KMS-11 (cell line): ENCODE measurements at regions not wholly inside any gene's neighbourhood (a gene's known extent, or its start where the extent isn't known, plus 50 kb on each side); places are given as distances from the start of the nearest gene placed in this dataset.

Experiments
- H2AFZ ChIP-seq: fragments of 200-600 bp; sonication (generic); 2 replicates; pipeline ENCODE4 v1.6.1; 2016; ENCODE audit warnings: antibody characterized with exemption, mixed run types, low read depth
- H3K27ac ChIP-seq: fragments of 200-600 bp; sonication (generic); 2 replicates; pipeline ENCODE4 v1.6.1; 2016; ENCODE audit warnings: mild to moderate bottlenecking, mixed run types
- H3K27me3 ChIP-seq: fragments of 200-600 bp; sonication (generic); 2 replicates; pipeline ENCODE4 v1.6.1; 2017; ENCODE audit warnings: mild to moderate bottlenecking, low read depth, mixed run types, moderate library complexity; ENCODE audit not compliant: insufficient read depth
- H3K36me3 ChIP-seq: fragments of 200-600 bp; sonication (generic); 2 replicates; pipeline ENCODE4 v1.6.1; 2017; ENCODE audit warnings: mild to moderate bottlenecking, mixed run types; ENCODE audit not compliant: insufficient read depth
- H3K4me1 ChIP-seq: fragments of 200-600 bp; sonication (generic); 2 replicates; pipeline ENCODE4 v1.6.1; 2016; ENCODE audit warnings: mild to moderate bottlenecking, low read depth, mixed run types; ENCODE audit not compliant: poor library complexity, severe bottlenecking
- H3K4me2 ChIP-seq: fragments of 200-600 bp; sonication (generic); 2 replicates; pipeline ENCODE4 v1.7.0; 2016; ENCODE audit warnings: mild to moderate bottlenecking, mixed run types
- H3K4me3 ChIP-seq: fragments of 200-600 bp; sonication (generic); IDR thresholded peaks from 2 replicates; pipeline ENCODE4 v1.6.1; 2017; ENCODE audit warnings: low read depth, low read length, mixed read lengths; ENCODE audit not compliant: insufficient read depth
- H3K79me2 ChIP-seq: fragments of 200-600 bp; sonication (generic); 2 replicates; pipeline ENCODE4 v1.6.1; 2016; ENCODE audit warnings: low read depth, mixed run types; ENCODE audit not compliant: insufficient read depth
- H3K9ac ChIP-seq: fragments of 200-600 bp; sonication (generic); 2 replicates; pipeline ENCODE4 v1.6.1; 2016; ENCODE audit warnings: mild to moderate bottlenecking, mixed run types
- H4K20me1 ChIP-seq: fragments of 200-600 bp; sonication (generic); 2 replicates; pipeline ENCODE4 v1.6.1; 2016; ENCODE audit warnings: mild to moderate bottlenecking, mixed run types; ENCODE audit not compliant: insufficient read depth
- TF ChIP-seq, protein P1 (sequence below): fragments of 200-600 bp; sonication (generic); conservative IDR thresholded peaks from 2 replicates; pipeline ENCODE4 v1.6.1; 2017; ENCODE audit warnings: low read depth, mild to moderate bottlenecking, antibody characterized with exemption, low read length, moderate library complexity, mixed read lengths

DNA sequence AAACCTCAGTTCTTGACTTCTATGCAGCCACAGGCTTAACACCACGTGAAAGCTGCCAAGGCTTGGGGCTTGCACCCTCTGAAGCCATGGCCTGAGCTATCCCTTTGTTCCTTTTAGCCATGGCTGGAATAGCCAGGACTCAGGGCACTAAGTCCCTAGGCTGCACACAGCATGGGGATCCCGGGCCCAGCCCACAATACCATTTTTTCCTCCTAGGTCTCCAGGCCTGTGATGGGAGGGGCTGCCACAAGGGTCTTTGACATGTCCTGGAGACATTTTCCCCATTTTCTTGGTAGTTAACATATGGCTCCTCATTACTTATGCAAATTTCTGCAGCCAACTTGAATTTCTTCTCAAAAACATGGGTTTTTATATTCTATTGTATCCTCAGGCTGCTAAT lies 619.1 kb downstream of the NYAP2 start:
- Histone ChIP-seq H3K4me1 (no peaks in the 10 kb centered on the region), H3K4me3 (no peak overlapping the region), H3K27me3 (no peaks in the 10 kb centered on the region), H3K9ac (no peak overlapping the region), H2AFZ (no peak overlapping the region), H3K36me3 (no peaks in the 10 kb centered on the region), H3K4me2 (no peak overlapping the region), H4K20me1 (no peaks in the 10 kb centered on the region), H3K79me2 (no peaks in the 10 kb centered on the region), H3K27ac (no peak overlapping the region)
- TF ChIP-seq, protein P1, sequence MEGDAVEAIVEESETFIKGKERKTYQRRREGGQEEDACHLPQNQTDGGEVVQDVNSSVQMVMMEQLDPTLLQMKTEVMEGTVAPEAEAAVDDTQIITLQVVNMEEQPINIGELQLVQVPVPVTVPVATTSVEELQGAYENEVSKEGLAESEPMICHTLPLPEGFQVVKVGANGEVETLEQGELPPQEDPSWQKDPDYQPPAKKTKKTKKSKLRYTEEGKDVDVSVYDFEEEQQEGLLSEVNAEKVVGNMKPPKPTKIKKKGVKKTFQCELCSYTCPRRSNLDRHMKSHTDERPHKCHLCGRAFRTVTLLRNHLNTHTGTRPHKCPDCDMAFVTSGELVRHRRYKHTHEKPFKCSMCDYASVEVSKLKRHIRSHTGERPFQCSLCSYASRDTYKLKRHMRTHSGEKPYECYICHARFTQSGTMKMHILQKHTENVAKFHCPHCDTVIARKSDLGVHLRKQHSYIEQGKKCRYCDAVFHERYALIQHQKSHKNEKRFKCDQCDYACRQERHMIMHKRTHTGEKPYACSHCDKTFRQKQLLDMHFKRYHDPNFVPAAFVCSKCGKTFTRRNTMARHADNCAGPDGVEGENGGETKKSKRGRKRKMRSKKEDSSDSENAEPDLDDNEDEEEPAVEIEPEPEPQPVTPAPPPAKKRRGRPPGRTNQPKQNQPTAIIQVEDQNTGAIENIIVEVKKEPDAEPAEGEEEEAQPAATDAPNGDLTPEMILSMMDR: no peak

DNA sequence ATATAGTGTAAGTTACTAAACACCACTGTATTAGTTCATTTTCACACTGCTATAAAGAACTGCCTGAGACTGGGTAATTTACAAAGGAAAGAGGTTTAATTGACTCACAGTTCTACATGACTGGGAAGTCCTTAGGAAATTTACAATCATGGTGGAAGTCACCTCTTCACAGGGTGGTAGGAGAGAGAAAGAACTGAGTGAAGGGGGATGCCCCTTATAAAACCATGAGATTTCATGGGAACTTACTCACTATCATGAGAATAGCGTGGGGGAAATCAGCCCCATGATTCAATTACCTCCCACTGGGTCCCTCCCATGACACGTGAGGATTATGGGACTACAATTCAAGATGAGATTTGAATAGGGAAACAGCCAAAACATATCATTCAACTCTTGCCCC lies 618.0 kb downstream of the NYAP2 start:
- Histone ChIP-seq H3K4me1 (no peaks in the 10 kb centered on the region), H2AFZ (no peak overlapping the region), H3K36me3 (no peaks in the 10 kb centered on the region), H3K4me2 (no peak overlapping the region), H3K9ac (no peak overlapping the region), H3K27ac (no peak overlapping the region), H3K4me3 (no peak overlapping the region), H3K79me2 (no peaks in the 10 kb centered on the region), H3K27me3 (no peaks in the 10 kb centered on the region), H4K20me1 (no peaks in the 10 kb centered on the region)
- TF ChIP-seq, protein P1: no peak

DNA sequence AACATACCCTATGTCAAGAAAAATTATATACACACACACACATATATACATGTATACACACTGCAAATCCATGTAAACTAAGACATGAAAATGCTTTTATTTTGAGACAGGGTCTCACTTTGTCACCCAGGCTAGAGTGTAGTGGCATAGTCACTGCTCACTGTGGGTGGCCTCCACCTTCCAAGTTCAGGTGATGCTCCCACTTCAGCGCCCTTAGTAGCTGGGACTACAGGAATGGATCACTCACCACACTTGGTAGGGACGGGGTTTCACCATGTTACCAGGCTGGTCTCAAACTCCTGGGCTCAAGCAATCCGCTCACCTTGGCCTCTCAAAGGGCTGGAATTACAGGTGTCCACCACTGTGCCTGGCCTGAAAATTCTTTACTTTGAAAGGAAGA lies 617.6 kb downstream of the NYAP2 start:
- H4K20me1 ChIP-seq: no peaks in the 10 kb centered on the region
- H3K4me2 ChIP-seq: no peak overlapping the region
- no peak overlapping the region for H3K27ac ChIP-seq
- H3K9ac ChIP-seq: no peak overlapping the region
- no peaks in the 10 kb centered on the region for H3K4me1 ChIP-seq
- no peak overlapping the region for H2AFZ ChIP-seq
- no peak overlapping the region for H3K4me3 ChIP-seq
- H3K27me3 ChIP-seq: no peaks in the 10 kb centered on the region
- H3K36me3 ChIP-seq: no peaks in the 10 kb centered on the region
- H3K79me2 ChIP-seq: no peaks in the 10 kb centered on the region
- TF ChIP-seq, protein P1: no peak

DNA sequence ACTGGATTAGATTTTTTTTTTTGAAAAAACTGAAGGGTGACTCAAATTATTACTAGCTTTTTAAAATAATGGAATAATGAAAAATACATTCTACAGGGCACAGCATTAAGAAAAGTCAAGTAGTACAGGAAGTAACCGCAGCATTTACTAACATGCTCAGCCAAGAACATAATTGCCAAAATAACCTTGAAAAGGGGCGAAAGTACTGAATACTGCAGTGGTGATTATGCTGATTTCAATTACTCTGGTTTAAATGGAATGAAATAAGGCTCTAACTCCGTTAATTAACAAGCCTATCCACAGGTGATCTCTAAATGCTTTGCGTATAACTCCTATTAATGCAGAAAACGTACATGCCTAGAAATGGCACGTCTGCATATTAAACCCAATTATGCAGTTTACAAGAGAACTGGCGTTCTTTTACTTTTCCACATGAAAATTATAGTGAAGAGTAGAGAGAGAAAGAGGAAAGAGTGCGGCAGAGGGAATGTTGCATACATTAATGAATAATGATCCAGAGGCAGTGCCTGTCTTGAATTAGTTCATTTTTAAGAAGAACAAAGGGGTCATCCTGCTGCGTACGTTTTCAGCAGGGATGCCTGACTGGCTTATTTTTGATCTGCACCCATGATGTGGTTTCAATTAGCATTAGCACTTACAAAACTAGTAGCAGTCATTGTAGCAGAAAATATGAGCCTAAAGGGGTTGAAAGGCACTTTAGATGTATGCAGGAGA lies 612.4 kb downstream of the NYAP2 start:
- H3K4me3 ChIP-seq: no peak overlapping the region
- H2AFZ ChIP-seq: no peak overlapping the region
- H3K9ac ChIP-seq: no peak overlapping the region
- no peaks in the 10 kb centered on the region for H3K79me2 ChIP-seq
- H3K4me1 ChIP-seq: no peaks in the 10 kb centered on the region
- H4K20me1 ChIP-seq: no peaks in the 10 kb centered on the region
- TF ChIP-seq, protein P1: no peak
- no peaks in the 10 kb centered on the region for H3K36me3 ChIP-seq
- no peaks in the 10 kb centered on the region for H3K27me3 ChIP-seq
- no peak overlapping the region for H3K27ac ChIP-seq
- no peak overlapping the region for H3K4me2 ChIP-seq
